H9 (cell line): ENCODE measurements at regions not wholly inside any gene's neighbourhood (a gene's known extent, or its start where the extent isn't known, plus 50 kb on each side); places are given as distances from the start of the nearest gene placed in this dataset.

ENCODE experiments used
- DNase-seq: peaks from one replicate; pipeline ENCODE4 v3.0.0-alpha.2; 2017
- H2AFZ ChIP-seq: one replicate; pipeline ENCODE4 v1.6.1; 2013; ENCODE audit warnings: mild to moderate bottlenecking, low read length, control low read depth, moderate library complexity
- H2AK5ac ChIP-seq: 2 replicates; pipeline ENCODE4 v1.6.1; 2013; ENCODE audit warnings: low read length, control low read depth, mixed read lengths; ENCODE audit not compliant: insufficient read length
- H2BK120ac ChIP-seq: one replicate; pipeline ENCODE4 v1.6.1; 2013; ENCODE audit warnings: low read depth, mild to moderate bottlenecking, low read length, control low read depth, inconsistent platforms; ENCODE audit not compliant: poor library complexity, severe bottlenecking
- H2BK12ac ChIP-seq: 2 replicates; pipeline ENCODE4 v1.6.1; 2013; ENCODE audit warnings: low read length, control low read depth, mixed read lengths, low read depth; ENCODE audit not compliant: insufficient read length
- H2BK15ac ChIP-seq: 2 replicates; pipeline ENCODE4 v1.6.1; 2013; ENCODE audit warnings: low read depth, low read length, control low read depth
- H2BK20ac ChIP-seq: one replicate; pipeline ENCODE4 v1.6.1; 2013; ENCODE audit warnings: low read depth, mild to moderate bottlenecking, low read length, control low read depth, inconsistent platforms; ENCODE audit not compliant: poor library complexity, severe bottlenecking
- H2BK5ac ChIP-seq: 2 replicates; pipeline ENCODE4 v1.6.1; 2013; ENCODE audit warnings: low read length, control low read depth, mixed read lengths; ENCODE audit not compliant: insufficient read length
- H3K14ac ChIP-seq: 2 replicates; pipeline ENCODE4 v1.6.1; 2013; ENCODE audit warnings: low read length, control low read depth; ENCODE audit not compliant: insufficient read depth
- H3K18ac ChIP-seq: 2 replicates; pipeline ENCODE4 v1.6.1; 2013; ENCODE audit warnings: low read depth, mild to moderate bottlenecking, mixed read lengths, low read length, control low read depth; ENCODE audit not compliant: insufficient read length
- H3K23ac ChIP-seq: 2 replicates; pipeline ENCODE4 v1.6.1; 2013; ENCODE audit warnings: low read length, control low read depth, mixed read lengths, low read depth; ENCODE audit not compliant: insufficient read length
- H3K23me2 ChIP-seq: 2 replicates; pipeline ENCODE4 v1.6.1; 2013; ENCODE audit warnings: low read depth, mild to moderate bottlenecking, mixed read lengths, low read length, control low read depth; ENCODE audit not compliant: insufficient read length, poor library complexity, severe bottlenecking
- H3K27ac ChIP-seq: 2 replicates; pipeline ENCODE4 v1.5.1; 2013; ENCODE audit warnings: low read length, control low read depth, mixed read lengths, low read depth; ENCODE audit not compliant: insufficient read length
- H3K27me3 ChIP-seq: 2 replicates; pipeline ENCODE4 v1.6.1; 2013; ENCODE audit warnings: low read length, control low read depth, inconsistent platforms; ENCODE audit not compliant: insufficient read depth
- H3K4ac ChIP-seq: 2 replicates; pipeline ENCODE4 v1.6.1; 2013; ENCODE audit warnings: low read depth, mild to moderate bottlenecking, control low read depth, inconsistent platforms, low read length, moderate library complexity
- H3K4me1 ChIP-seq: 2 replicates; pipeline ENCODE4 v1.6.1; 2013; ENCODE audit warnings: low read length, control low read depth, inconsistent platforms; ENCODE audit not compliant: insufficient read depth
- H3K4me2 ChIP-seq: 2 replicates; pipeline ENCODE4 v1.6.1; 2013; ENCODE audit warnings: low read length, control low read depth, mixed read lengths; ENCODE audit not compliant: insufficient read length, insufficient read depth
- H3K56ac ChIP-seq: 2 replicates; pipeline ENCODE4 v1.6.1; 2013; ENCODE audit warnings: low read depth, mild to moderate bottlenecking, mixed read lengths, low read length, control low read depth; ENCODE audit not compliant: insufficient read length
- H3K79me1 ChIP-seq: 2 replicates; pipeline ENCODE4 v1.6.1; 2013; ENCODE audit warnings: low read depth, mild to moderate bottlenecking, moderate library complexity, low read length, control low read depth, inconsistent platforms; ENCODE audit not compliant: insufficient read depth, poor library complexity, severe bottlenecking
- H3K79me2 ChIP-seq: 2 replicates; pipeline ENCODE4 v1.6.1; 2013; ENCODE audit warnings: low read length, control low read depth, inconsistent platforms; ENCODE audit not compliant: insufficient read depth
- H3K9ac ChIP-seq: 2 replicates; pipeline ENCODE4 v1.6.1; 2013; ENCODE audit warnings: low read length, control low read depth, mixed read lengths; ENCODE audit not compliant: insufficient read length; ENCODE audit errors: extremely low read depth
- H3K9me3 ChIP-seq: one replicate; pipeline ENCODE4 v1.6.1; 2013; ENCODE audit warnings: low read depth, low read length, inconsistent platforms; ENCODE audit not compliant: control insufficient read depth
- H3T11ph ChIP-seq: one replicate; pipeline ENCODE4 v1.6.1; 2013; ENCODE audit warnings: mild to moderate bottlenecking, low read length, control low read depth, inconsistent platforms
- H4K20me1 ChIP-seq: one replicate; pipeline ENCODE4 v1.6.1; 2013; ENCODE audit not compliant: control insufficient read depth, insufficient read length, insufficient read depth
- H4K5ac ChIP-seq: 2 replicates; pipeline ENCODE4 v1.6.1; 2013; ENCODE audit warnings: low read depth, mild to moderate bottlenecking, mixed read lengths, low read length, control low read depth; ENCODE audit not compliant: insufficient read length
- H4K8ac ChIP-seq: replicated peaks from 2 replicates; pipeline ENCODE4 v1.6.1; 2013; ENCODE audit warnings: low read length, control low read depth, mixed read lengths, low read depth; ENCODE audit not compliant: insufficient read length
- H4K91ac ChIP-seq: 2 replicates; pipeline ENCODE4 v1.6.1; 2013; ENCODE audit warnings: low read depth, mild to moderate bottlenecking, moderate library complexity, mixed read lengths, low read length, control low read depth; ENCODE audit not compliant: insufficient read length
- H3K27ac Mint-ChIP-seq, 3 experiments: 2 replicates in 2 of 3; 3 replicates in 1 of 3; pipeline ENCODE4 v1.8.0; 2020 to 2021; ENCODE audit warnings: mixed read lengths in 3 of 3, mild to moderate bottlenecking in 1 of 3, moderate library complexity in 1 of 3
- H3K27me3 Mint-ChIP-seq: 2 replicates; pipeline ENCODE4 v1.8.0; 2021; ENCODE audit warnings: low read depth, mild to moderate bottlenecking, moderate library complexity, mixed read lengths
- H3K36me3 Mint-ChIP-seq, 3 experiments: 2 replicates in 2 of 3; 3 replicates in 1 of 3; pipeline ENCODE4 v1.8.0; 2020 to 2021; ENCODE audit warnings: low read depth in 3 of 3, mixed read lengths in 3 of 3; ENCODE audit not compliant: insufficient read depth in 1 of 3
- H3K4me1 Mint-ChIP-seq, 2 experiments: 2 replicates each; pipeline ENCODE4 v1.8.0; 2020; ENCODE audit warnings: mixed read lengths in 2 of 2
- H3K4me3 Mint-ChIP-seq, 2 experiments: 2 replicates in 1 of 2; 3 replicates in 1 of 2; pipeline ENCODE4 v1.8.0; 2020 to 2021; ENCODE audit warnings: mild to moderate bottlenecking in 2 of 2, mixed read lengths in 2 of 2, moderate library complexity in 1 of 2
- H3K9me3 Mint-ChIP-seq, 2 experiments: 2 replicates in 1 of 2; 3 replicates in 1 of 2; pipeline ENCODE4 v1.8.0; 2020; ENCODE audit warnings: mild to moderate bottlenecking in 2 of 2, mixed read lengths in 2 of 2, moderate library complexity in 1 of 2
- CTCF ChIP-seq: fragments of 200-600 bp; sonication (generic); conservative IDR thresholded peaks from 3 replicates; pipeline ENCODE4 v1.8.0; 2021; ENCODE audit warnings: antibody characterized with exemption, mild to moderate bottlenecking
- WGBS: extraction: QIAGEN DNeasy Blood & Tissue Kit; methylation state at CpG from one replicate; pipeline ENCODE4 v1.1.7; 2013; ENCODE audit warnings: missing lambda C conversion rate, low lambda C conversion rate, mixed read lengths; ENCODE audit not compliant: insufficient read length; ENCODE audit errors: extremely low coverage; 5-methylcytosine and 5-hydroxymethylcytosine counted together

- Histone ChIP-seq H3K79me1 (no peaks in the 10 kb centered on the region), H2BK5ac (no peak overlapping the region), H4K5ac (no peak overlapping the region), H4K20me1 (no peaks in the 10 kb centered on the region), H2BK20ac (no peak overlapping the region), H2AFZ (no peak overlapping the region), H3K9ac (no peak overlapping the region), H3K18ac (no peak overlapping the region), H3K4me1 (no peaks in the 10 kb centered on the region), H3K27ac (no peak overlapping the region), H3K23ac (no peak overlapping the region), H2AK5ac (no peak overlapping the region), H2BK12ac (no peak overlapping the region), H3K9me3 (no peaks in the 10 kb centered on the region), H3K23me2 (no peaks in the 10 kb centered on the region), H3K14ac (no peak overlapping the region), H3K79me2 (no peaks in the 10 kb centered on the region), H3T11ph (no peak overlapping the region), H3K27me3 (no peaks in the 10 kb centered on the region), H4K8ac (no peak overlapping the region), H2BK15ac (no peak overlapping the region), H3K4ac (no peak overlapping the region), H3K56ac (no peak overlapping the region), H2BK120ac (no peak overlapping the region), H3K4me2 (no peak overlapping the region), H4K91ac (no peak overlapping the region)
- Mint-ChIP-seq H3K27me3 (peaks cover 6% of the 10 kb centered on the region), H3K4me3 (no peak overlapping the region), H3K9me3 (no peaks in the 10 kb centered on the region), H3K4me1 (peaks cover 33 to 46% of the 10 kb centered on the region in 2 experiments), H3K36me3 (no peaks in the 10 kb centered on the region), H3K27ac (no peak overlapping the region)
- no peak for DNase-seq
- WGBS: no CpG with 5 or more reads among the region's 16 CpGs
- TF ChIP-seq CTCF: no peak
Measured at GRCh38 chr2:41930807-41931566, 116.8 kb upstream of the PKDCC start.
